ENCODE measurements at regions not wholly inside any gene's neighbourhood (a gene's known extent, or its start where the extent isn't known, plus 50 kb on each side); places are given as distances from the start of the nearest gene placed in this dataset.

DNA sequence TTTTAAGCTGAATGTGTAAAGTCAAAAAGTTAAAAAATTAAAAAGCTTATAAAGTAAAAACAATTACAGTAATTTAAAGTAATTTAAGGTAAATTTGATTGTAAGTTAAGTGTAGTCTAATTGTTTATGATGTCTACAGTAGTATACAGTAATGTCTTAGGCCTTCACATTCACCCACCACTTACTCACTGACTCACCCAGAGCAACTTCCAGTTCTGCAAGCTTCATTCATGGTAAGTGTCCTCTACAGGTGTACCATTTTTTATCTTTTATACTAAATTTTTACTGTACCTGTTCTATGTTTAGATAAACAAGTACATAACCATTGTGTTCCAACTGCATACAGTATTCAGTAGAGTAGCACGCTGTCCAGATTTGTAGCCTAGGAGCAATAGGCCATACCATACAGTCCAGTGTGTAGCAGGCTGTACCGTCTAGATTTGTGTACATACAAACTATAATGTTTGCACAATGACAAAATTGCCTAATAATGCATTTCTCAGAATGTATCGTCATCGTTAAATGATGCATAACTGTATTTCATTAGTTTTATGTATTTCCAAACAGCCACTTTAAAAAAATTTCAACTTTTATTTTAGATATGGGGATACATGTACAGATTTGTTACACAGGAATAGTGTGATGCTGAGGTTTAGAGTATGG is 319.3 kb downstream of the DYSF start:
- no peak for TF ChIP-seq EZH2 (IDR thresholded peaks at IDR 0.05; ENCODE audit: insufficient read depth, poor library complexity, severe bottlenecking)
- TF ChIP-seq EZH2phosphoT487 (IDR thresholded peaks at IDR 0.05; ENCODE audit: insufficient read depth, low read depth): no peak

Measured in GM23248 (cell line).